ENCODE measurements at regions not wholly inside any gene's neighbourhood (a gene's known extent, or its start where the extent isn't known, plus 50 kb on each side); places are given as distances from the start of the nearest gene placed in this dataset.

- TF ChIP-seq POLR2AphosphoS5 (IDR thresholded peaks at IDR 0.05; ENCODE audit: insufficient read depth in 1 of 2, low read depth in 1 of 2), result no peak
- TF ChIP-seq CTCF (IDR thresholded peaks at IDR 0.05), result no peak
- no peak for TF ChIP-seq POLR2A (IDR thresholded peaks at IDR 0.05)
Measured at GRCh38 chr2:46239847-46240181, 57.4 kb upstream of the EPAS1 start.
